Smooth muscle cell (in vitro differentiated cells): ENCODE measurements at regions not wholly inside any gene's neighbourhood (a gene's known extent, or its start where the extent isn't known, plus 50 kb on each side); places are given as distances from the start of the nearest gene placed in this dataset.

Experiments
- DNase-seq: peaks from one replicate; lab custom pipeline; 2025; ENCODE audit not compliant: unreplicated experiment; lab: John Stamatoyannopoulos, UW
- H2AFZ ChIP-seq: fragments of 200-600 bp; sonication (generic); 2 replicates; pipeline ENCODE4 v1.6.0; 2016; ENCODE audit warnings: antibody characterized with exemption, low read depth, mild to moderate bottlenecking
- H3F3A ChIP-seq: fragments of 200-600 bp; sonication (generic); 2 replicates; pipeline ENCODE4 v1.6.0; 2017; ENCODE audit warnings: antibody characterized with exemption, low read depth
- H3K27ac ChIP-seq: fragments of 200-600 bp; sonication (generic); 2 replicates; pipeline ENCODE4 v1.5.1; 2016; ENCODE audit warnings: low read depth, mild to moderate bottlenecking
- H3K27me3 ChIP-seq: fragments of 200-600 bp; sonication (generic); 2 replicates; pipeline ENCODE4 v1.6.1; 2016; ENCODE audit warnings: low read depth, mild to moderate bottlenecking
- H3K36me3 ChIP-seq: fragments of 200-600 bp; sonication (generic); 2 replicates; pipeline ENCODE4 v1.5.1; 2016; ENCODE audit warnings: low read depth
- H3K4me1 ChIP-seq: fragments of 200-600 bp; sonication (generic); 2 replicates; pipeline ENCODE4 v1.5.1; 2016; ENCODE audit warnings: low read depth
- H3K4me2 ChIP-seq: fragments of 200-600 bp; sonication (generic); 2 replicates; pipeline ENCODE4 v1.6.0; 2016; ENCODE audit warnings: mild to moderate bottlenecking
- H3K4me3 ChIP-seq: fragments of 200-600 bp; sonication (generic); 2 replicates; pipeline ENCODE4 v1.5.1; 2016; ENCODE audit warnings: mild to moderate bottlenecking
- H3K79me2 ChIP-seq: fragments of 200-600 bp; sonication (generic); 2 replicates; pipeline ENCODE4 v1.6.0; 2016; ENCODE audit warnings: low read depth, mild to moderate bottlenecking
- H3K9ac ChIP-seq: fragments of 200-600 bp; sonication (generic); 2 replicates; pipeline ENCODE4 v1.6.0; 2016; ENCODE audit warnings: low read depth
- H3K9me3 ChIP-seq: fragments of 200-600 bp; sonication (generic); replicated peaks from 2 replicates; pipeline ENCODE4 v1.5.1; 2016; ENCODE audit warnings: low read depth
- H4K20me1 ChIP-seq: fragments of 200-600 bp; sonication (generic); 2 replicates; pipeline ENCODE4 v1.6.0; 2016; ENCODE audit warnings: low read depth
- WGBS: methylation state at CpG from one replicate; pipeline ENCODE4 v1.1.7; 2016; ENCODE audit warnings: low lambda C conversion rate; 5-methylcytosine and 5-hydroxymethylcytosine counted together
- TF ChIP-seq, protein P1 (sequence below): fragments of 200-600 bp; sonication (generic); IDR thresholded peaks from 2 replicates; pipeline ENCODE4 v1.5.1; 2017; ENCODE audit warnings: borderline replicate concordance, mild to moderate bottlenecking, antibody characterized with exemption; ENCODE audit not compliant: insufficient read depth, poor library complexity, severe bottlenecking

GRCh38 chr5:129243039-129243438, 148.5 kb downstream of the ISOC1 start:
- WGBS = 38% methylated on average over 1 of the region's 1 CpG
- Histone ChIP-seq H3K27me3 (no peaks in the 10 kb centered on the region), H3K36me3 (no peaks in the 10 kb centered on the region), H3K4me1 (peaks cover 3% of the 10 kb centered on the region), H3F3A (no peaks in the 10 kb centered on the region), H3K4me2 (no peak overlapping the region), H4K20me1 (no peaks in the 10 kb centered on the region), H3K79me2 (no peaks in the 10 kb centered on the region), H3K9me3 (no peaks in the 10 kb centered on the region), H3K9ac (no peak overlapping the region), H3K27ac (peak overlapping the region; percentile 27), H2AFZ (no peak overlapping the region), H3K4me3 (no peak overlapping the region)
- TF ChIP-seq, protein P1, sequence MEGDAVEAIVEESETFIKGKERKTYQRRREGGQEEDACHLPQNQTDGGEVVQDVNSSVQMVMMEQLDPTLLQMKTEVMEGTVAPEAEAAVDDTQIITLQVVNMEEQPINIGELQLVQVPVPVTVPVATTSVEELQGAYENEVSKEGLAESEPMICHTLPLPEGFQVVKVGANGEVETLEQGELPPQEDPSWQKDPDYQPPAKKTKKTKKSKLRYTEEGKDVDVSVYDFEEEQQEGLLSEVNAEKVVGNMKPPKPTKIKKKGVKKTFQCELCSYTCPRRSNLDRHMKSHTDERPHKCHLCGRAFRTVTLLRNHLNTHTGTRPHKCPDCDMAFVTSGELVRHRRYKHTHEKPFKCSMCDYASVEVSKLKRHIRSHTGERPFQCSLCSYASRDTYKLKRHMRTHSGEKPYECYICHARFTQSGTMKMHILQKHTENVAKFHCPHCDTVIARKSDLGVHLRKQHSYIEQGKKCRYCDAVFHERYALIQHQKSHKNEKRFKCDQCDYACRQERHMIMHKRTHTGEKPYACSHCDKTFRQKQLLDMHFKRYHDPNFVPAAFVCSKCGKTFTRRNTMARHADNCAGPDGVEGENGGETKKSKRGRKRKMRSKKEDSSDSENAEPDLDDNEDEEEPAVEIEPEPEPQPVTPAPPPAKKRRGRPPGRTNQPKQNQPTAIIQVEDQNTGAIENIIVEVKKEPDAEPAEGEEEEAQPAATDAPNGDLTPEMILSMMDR = no peak
- DNase-seq = no peak

GRCh38 chr5:129244478-129244877, 149.9 kb downstream of the ISOC1 start:
- Histone ChIP-seq H3K27me3 (no peaks in the 10 kb centered on the region), H4K20me1 (no peaks in the 10 kb centered on the region), H3K79me2 (no peaks in the 10 kb centered on the region), H3K27ac (no peak overlapping the region), H3K4me1 (peaks cover 3% of the 10 kb centered on the region), H2AFZ (no peak overlapping the region), H3K4me2 (peak overlapping the region; percentile 29), H3K36me3 (no peaks in the 10 kb centered on the region), H3F3A (no peaks in the 10 kb centered on the region), H3K4me3 (no peak overlapping the region), H3K9ac (no peak overlapping the region), H3K9me3 (no peaks in the 10 kb centered on the region)
- DNase-seq = no peak
- TF ChIP-seq, protein P1 = no peak
- WGBS = 55% methylated on average over 1 of the region's 1 CpG

DNA sequence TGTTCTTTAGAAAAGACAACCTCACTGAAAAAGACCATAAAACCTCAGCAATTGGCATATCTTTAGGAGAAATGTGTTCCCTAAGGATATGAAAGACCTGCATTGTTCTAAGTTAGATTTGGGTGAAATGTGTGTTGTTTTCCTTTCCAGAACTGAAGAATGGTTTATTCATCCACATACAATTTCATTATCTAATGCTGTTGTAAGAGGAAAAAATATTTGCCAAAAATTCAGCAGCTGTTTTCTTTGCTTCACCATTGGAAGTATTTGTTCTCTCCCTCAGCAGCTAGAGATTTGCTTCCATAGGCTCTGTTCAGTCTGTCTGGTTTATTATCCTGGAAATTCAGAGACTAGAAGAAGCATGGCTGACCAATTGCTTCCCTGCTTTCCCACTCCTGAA, 150.9 kb downstream of the ISOC1 start:
- Histone ChIP-seq H3K4me2 (no peak overlapping the region), H3K4me1 (peaks cover 3% of the 10 kb centered on the region)

DNA sequence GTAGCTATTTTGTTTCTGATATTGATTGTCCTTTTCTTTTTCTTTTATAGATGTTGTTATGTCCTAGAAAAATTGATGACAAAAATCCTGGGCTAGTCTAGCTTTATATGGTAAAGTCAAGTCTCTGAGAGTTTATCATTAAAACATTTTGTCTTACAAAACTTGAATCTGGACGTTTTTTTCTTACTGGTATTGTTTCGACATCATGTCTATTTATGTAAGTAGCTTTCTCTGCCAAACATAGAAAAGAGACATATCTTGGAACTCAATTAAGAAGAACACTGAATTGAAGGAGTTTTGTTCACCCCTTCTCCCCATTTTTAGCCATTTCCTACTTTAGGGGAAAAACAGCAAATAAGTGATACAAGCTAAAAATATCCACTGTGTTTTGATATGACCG, 151.5 kb downstream of the ISOC1 start:
- Histone ChIP-seq H3K4me2 (no peak overlapping the region), H2AFZ (no peak overlapping the region), H3K9me3 (no peaks in the 10 kb centered on the region), H3F3A (no peaks in the 10 kb centered on the region), H3K79me2 (no peaks in the 10 kb centered on the region), H3K4me3 (no peak overlapping the region), H3K27me3 (no peaks in the 10 kb centered on the region), H3K4me1 (peaks cover 3% of the 10 kb centered on the region), H3K9ac (no peak overlapping the region), H3K27ac (no peak overlapping the region), H3K36me3 (no peaks in the 10 kb centered on the region), H4K20me1 (no peaks in the 10 kb centered on the region)
- 61% methylated on average over 3 of the region's 3 CpGs for WGBS
- TF ChIP-seq, protein P1 = no peak
- DNase-seq = no peak

More for the DNA sequence above, 150.9 kb downstream of the ISOC1 start:
- H3K36me3 ChIP-seq = no peaks in the 10 kb centered on the region
- no peaks in the 10 kb centered on the region for H3K9me3 ChIP-seq
- DNase-seq = no peak
- no peak overlapping the region for H3K27ac ChIP-seq
- H3K9ac ChIP-seq = no peak overlapping the region
- no peak overlapping the region for H3K4me3 ChIP-seq
- no peak overlapping the region for H2AFZ ChIP-seq
- TF ChIP-seq, protein P1 = no peak
- no peaks in the 10 kb centered on the region for H3K27me3 ChIP-seq
- H3K79me2 ChIP-seq = no peaks in the 10 kb centered on the region
- H4K20me1 ChIP-seq = no peaks in the 10 kb centered on the region
- H3F3A ChIP-seq = no peaks in the 10 kb centered on the region
